MM.1S (cell line): ENCODE measurements at regions not wholly inside any gene's neighbourhood (a gene's known extent, or its start where the extent isn't known, plus 50 kb on each side); places are given as distances from the start of the nearest gene placed in this dataset.

Experiments used
- DNase-seq: peaks from one replicate; pipeline ENCODE4 v3.0.0-alpha.2; 2015
- H2AFZ ChIP-seq: fragments of 300-600 bp; sonication (generic); 2 replicates; pipeline ENCODE4 v1.6.0; 2016; ENCODE audit warnings: antibody characterized with exemption, low read length
- H3F3A ChIP-seq: fragments of 300-600 bp; sonication (generic); 2 replicates; pipeline ENCODE4 v1.6.1; 2016; ENCODE audit warnings: mild to moderate bottlenecking, antibody characterized with exemption, low read length, moderate library complexity, mixed read lengths; ENCODE audit not compliant: insufficient read depth
- H3K27ac ChIP-seq: fragments of 300-600 bp; sonication (generic); 2 replicates; pipeline ENCODE4 v1.5.1; 2016; ENCODE audit warnings: mild to moderate bottlenecking, low read length
- H3K27me3 ChIP-seq: fragments of 300-600 bp; sonication (generic); replicated peaks from 2 replicates; pipeline ENCODE4 v1.6.0; 2016; ENCODE audit warnings: low read length; ENCODE audit not compliant: insufficient read depth
- H3K36me3 ChIP-seq: fragments of 300-600 bp; sonication (generic); replicated peaks from 2 replicates; pipeline ENCODE4 v1.6.1; 2016; ENCODE audit warnings: mild to moderate bottlenecking, low read length, mixed read lengths; ENCODE audit not compliant: insufficient read depth
- H3K4me1 ChIP-seq: fragments of 300-600 bp; sonication (generic); 2 replicates; pipeline ENCODE4 v1.6.1; 2016; ENCODE audit warnings: low read length, mixed read lengths
- H3K4me2 ChIP-seq: fragments of 300-600 bp; sonication (generic); 2 replicates; pipeline ENCODE4 v1.6.0; 2016; ENCODE audit warnings: low read depth, low read length
- H3K4me3 ChIP-seq: fragments of 300-600 bp; sonication (generic); 2 replicates; pipeline ENCODE4 v1.5.1; 2016; ENCODE audit warnings: low read length, mixed read lengths
- H3K79me2 ChIP-seq: fragments of 300-600 bp; sonication (generic); 2 replicates; pipeline ENCODE4 v1.6.1; 2016; ENCODE audit warnings: mixed run types, low read length, mixed read lengths
- H3K9ac ChIP-seq: fragments of 300-600 bp; sonication (generic); 2 replicates; pipeline ENCODE4 v1.6.1; 2016; ENCODE audit warnings: low read length, mixed read lengths
- H3K9me2 ChIP-seq: fragments of 300-600 bp; sonication (generic); replicated peaks from 2 replicates; pipeline ENCODE4 v1.6.1; 2016; ENCODE audit warnings: mild to moderate bottlenecking, low read length, mixed read lengths; ENCODE audit not compliant: insufficient read depth
- H3K9me3 ChIP-seq: fragments of 300-600 bp; sonication (generic); replicated peaks from 2 replicates; pipeline ENCODE4 v1.6.1; 2016; ENCODE audit warnings: mild to moderate bottlenecking, low read length, mixed read lengths; ENCODE audit not compliant: insufficient read depth
- H4K20me1 ChIP-seq: fragments of 300-600 bp; sonication (generic); 2 replicates; pipeline ENCODE4 v1.6.1; 2016; ENCODE audit warnings: mild to moderate bottlenecking, low read length, moderate library complexity, mixed read lengths; ENCODE audit not compliant: insufficient read depth
- CTCF ChIP-seq: fragments of 300-600 bp; sonication (generic); IDR thresholded peaks from 2 replicates; pipeline ENCODE4 v1.5.1; 2016; ENCODE audit warnings: antibody characterized with exemption, low read length, mixed read lengths
- EZH2 ChIP-seq: fragments of 300-600 bp; sonication (generic); optimal IDR thresholded peaks from 2 replicates; pipeline ENCODE3; 2017; ENCODE audit warnings: low read depth, mild to moderate bottlenecking, antibody characterized with exemption, low read length, mixed read lengths
- EZH2phosphoT487 ChIP-seq: fragments of 300-600 bp; sonication (generic); IDR thresholded peaks from 2 replicates; pipeline ENCODE4 v1.6.1; 2018; ENCODE audit warnings: antibody characterized with exemption, low read length

- TF ChIP-seq CTCF (no peak), EZH2phosphoT487 (no peak), EZH2 (no peak)
- Histone ChIP-seq H3K36me3 (no peaks in the 10 kb centered on the region), H3K27me3 (no peaks in the 10 kb centered on the region), H3K9me2 (no peaks in the 10 kb centered on the region), H2AFZ (no peak overlapping the region), H3K27ac (no peak overlapping the region), H3F3A (no peaks in the 10 kb centered on the region), H4K20me1 (peaks cover 6% of the 10 kb centered on the region; the same call in 1 of the 2 replicates), H3K4me1 (0 out of 2 replicates have a peak, but pooled peaks cover 8% of the 10 kb centered on the region), H3K9me3 (no peaks in the 10 kb centered on the region), H3K4me2 (no peak overlapping the region), H3K9ac (no peak overlapping the region), H3K4me3 (no peak overlapping the region), H3K79me2 (peaks cover 95% of the 10 kb centered on the region)
- no peak for DNase-seq
These were observed 105.7 kb upstream of the MGAT5 start for GRCh38 chr2:134148172-134148571.

GRCh38 chr2:134148843-134149472 is 104.9 kb upstream of the MGAT5 start:
- Histone ChIP-seq H3K79me2 (peaks cover 95% of the 10 kb centered on the region), H3K4me3 (no peak overlapping the region), H3K9me2 (no peaks in the 10 kb centered on the region), H3K27ac (no peak overlapping the region), H3K27me3 (no peaks in the 10 kb centered on the region), H3K36me3 (no peaks in the 10 kb centered on the region), H3K9ac (no peak overlapping the region), H3K4me2 (no peak overlapping the region), H2AFZ (no peak overlapping the region), H3F3A (peaks cover 8% of the 10 kb centered on the region), H4K20me1 (peaks cover 6% of the 10 kb centered on the region; the same call in 1 of the 2 replicates), H3K4me1 (peaks cover 15% of the 10 kb centered on the region), H3K9me3 (no peaks in the 10 kb centered on the region)
- TF ChIP-seq EZH2 (no peak), EZH2phosphoT487 (no peak), CTCF (no peak)
- no peak for DNase-seq

DNA sequence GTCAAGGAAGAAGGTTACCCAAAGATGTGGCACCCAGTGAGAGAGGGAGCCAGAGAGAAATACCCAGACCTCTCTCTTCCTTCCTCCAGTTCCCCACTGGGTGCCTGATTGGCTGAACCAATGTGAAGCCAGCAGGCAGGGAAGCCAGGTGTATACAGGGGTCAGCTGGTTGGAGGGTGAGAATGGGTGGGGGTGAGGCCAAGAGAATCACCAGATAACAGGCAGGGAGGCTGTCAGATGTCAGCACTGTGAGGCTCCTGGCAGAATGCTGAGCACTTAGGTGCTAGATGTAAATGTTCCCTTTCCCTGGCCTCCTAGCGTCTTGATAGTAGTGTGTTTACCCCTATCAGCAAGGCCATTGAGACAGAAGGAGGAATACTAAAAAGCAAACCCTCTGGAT is 104.0 kb upstream of the MGAT5 start:
- Histone ChIP-seq H3F3A (peaks cover 17% of the 10 kb centered on the region), H3K79me2 (peaks cover 95% of the 10 kb centered on the region), H3K27me3 (no peaks in the 10 kb centered on the region), H3K9me3 (no peaks in the 10 kb centered on the region), H3K27ac (no peak overlapping the region), H3K4me2 (no peak overlapping the region), H3K9me2 (no peaks in the 10 kb centered on the region), H3K4me3 (no peak overlapping the region), H2AFZ (no peak overlapping the region), H3K4me1 (peaks cover 25% of the 10 kb centered on the region), H3K36me3 (no peaks in the 10 kb centered on the region), H3K9ac (no peak overlapping the region), H4K20me1 (peaks cover 6% of the 10 kb centered on the region; the same call in 1 of the 2 replicates)
- DNase-seq = no peak
- no peak for TF ChIP-seq EZH2phosphoT487
- TF ChIP-seq CTCF = no peak
- no peak for TF ChIP-seq EZH2
